ENCODE measurements at regions not wholly inside any gene's neighbourhood (a gene's known extent, or its start where the extent isn't known, plus 50 kb on each side); places are given as distances from the start of the nearest gene placed in this dataset.

- no peak for TF ChIP-seq SMC3 (IDR thresholded peaks at IDR 0.05; ENCODE audit: low read depth, low read length)
Observed at GRCh38 chr6:21712213-21712612, 118.7 kb downstream of the SOX4 start (continued).

DNA sequence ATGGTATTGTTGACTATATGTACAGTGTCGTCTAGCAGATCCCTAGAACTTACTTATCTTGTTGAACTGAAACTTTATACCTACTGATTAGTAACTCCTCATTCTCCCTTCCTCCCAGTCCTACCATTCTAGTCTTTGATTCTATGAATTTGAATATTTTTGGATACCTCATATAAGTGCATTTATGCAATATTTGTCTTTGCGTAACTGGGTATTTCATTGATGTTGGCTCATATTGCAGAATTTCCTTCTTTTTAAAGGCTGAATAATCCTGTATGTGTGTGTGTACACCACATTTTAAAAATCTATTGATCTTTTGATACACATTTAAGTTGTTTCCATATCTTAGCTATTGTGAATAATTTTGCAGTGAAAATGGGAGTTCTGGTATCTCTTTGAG lies 119.9 kb downstream of the SOX4 start:
- H3K9me3 ChIP-seq = no peaks in the 10 kb centered on the region
- no peak overlapping the region for H3K4me2 ChIP-seq
- ChIA-PET POLR2A (no interaction called here), CTCF (interaction anchor here (1.4 kb wide), 1 partner anchor 40 kb away, joined by 4 read pairs; no protein-coding TSS in a partner anchor)
- no peaks in the 10 kb centered on the region for H3K27me3 ChIP-seq (ENCODE audit: insufficient read depth)
- H3K79me2 ChIP-seq (ENCODE audit: insufficient read depth) = peaks cover 81% of the 10 kb centered on the region
- H3K9ac ChIP-seq = no peak overlapping the region
- no peak overlapping the region for H3K27ac ChIP-seq (ENCODE audit: low read depth in 2 of 2, low read length in 1 of 2)
- DNase-seq = no peak
- H3K4me1 ChIP-seq (ENCODE audit: control insufficient read depth in 1 of 2, insufficient read depth in 2 of 2, low read depth in 1 of 2, low read length in 1 of 2) = peaks cover 6 to 7% of the 10 kb centered on the region in 2 experiments; a peak in 1 of 4 replicates
- peaks cover 8% of the 10 kb centered on the region; the same call in 1 of the 2 replicates for H4K20me1 ChIP-seq (ENCODE audit: insufficient read depth)
- H3K4me3 ChIP-seq (ENCODE audit: low read depth in 2 of 2, low read length in 1 of 2) = no peak overlapping the region
- H3K9me2 ChIP-seq = no peaks in the 10 kb centered on the region
- WGBS (ENCODE audit: low lambda C conversion rate) = 96% methylated on average over 2 of the region's 2 CpGs
- H3F3A ChIP-seq (replicated peaks; ENCODE audit: insufficient read depth) = no peaks in the 10 kb centered on the region
- H3K36me3 ChIP-seq (replicated peaks in 1 of 2; ENCODE audit: control insufficient read depth in 1 of 2, insufficient read depth in 2 of 2, low read length in 1 of 2) = no peaks in the 10 kb centered on the region
- H2AFZ ChIP-seq (ENCODE audit: low read depth) = no peak overlapping the region
- TF ChIP-seq RCOR1 (IDR thresholded peaks at IDR 0.05; ENCODE audit: low read length) = no peak
- TF ChIP-seq GABPA (IDR thresholded peaks at IDR 0.05; ENCODE audit: low read depth) = no peak
- no peak for TF ChIP-seq EP300 (IDR thresholded peaks at IDR 0.05; ENCODE audit: borderline replicate concordance in 1 of 2, low read depth in 1 of 2, low read length in 1 of 2)
- no peak for TF ChIP-seq JUND (IDR thresholded peaks at IDR 0.05)
- TF ChIP-seq, protein P1, sequence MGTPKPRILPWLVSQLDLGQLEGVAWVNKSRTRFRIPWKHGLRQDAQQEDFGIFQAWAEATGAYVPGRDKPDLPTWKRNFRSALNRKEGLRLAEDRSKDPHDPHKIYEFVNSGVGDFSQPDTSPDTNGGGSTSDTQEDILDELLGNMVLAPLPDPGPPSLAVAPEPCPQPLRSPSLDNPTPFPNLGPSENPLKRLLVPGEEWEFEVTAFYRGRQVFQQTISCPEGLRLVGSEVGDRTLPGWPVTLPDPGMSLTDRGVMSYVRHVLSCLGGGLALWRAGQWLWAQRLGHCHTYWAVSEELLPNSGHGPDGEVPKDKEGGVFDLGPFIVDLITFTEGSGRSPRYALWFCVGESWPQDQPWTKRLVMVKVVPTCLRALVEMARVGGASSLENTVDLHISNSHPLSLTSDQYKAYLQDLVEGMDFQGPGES (IDR thresholded peaks at IDR 0.05; ENCODE audit: low read depth, low read length) = no peak
- TF ChIP-seq RXRA (IDR thresholded peaks at IDR 0.05; ENCODE audit: borderline replicate concordance, low read depth) = no peak
- TF ChIP-seq ELF1 (IDR thresholded peaks at IDR 0.05) = no peak
- no peak for TF ChIP-seq GATA2 (CRISPR knock-in tag; IDR thresholded peaks at IDR 0.05)
- TF ChIP-seq, protein P2, sequence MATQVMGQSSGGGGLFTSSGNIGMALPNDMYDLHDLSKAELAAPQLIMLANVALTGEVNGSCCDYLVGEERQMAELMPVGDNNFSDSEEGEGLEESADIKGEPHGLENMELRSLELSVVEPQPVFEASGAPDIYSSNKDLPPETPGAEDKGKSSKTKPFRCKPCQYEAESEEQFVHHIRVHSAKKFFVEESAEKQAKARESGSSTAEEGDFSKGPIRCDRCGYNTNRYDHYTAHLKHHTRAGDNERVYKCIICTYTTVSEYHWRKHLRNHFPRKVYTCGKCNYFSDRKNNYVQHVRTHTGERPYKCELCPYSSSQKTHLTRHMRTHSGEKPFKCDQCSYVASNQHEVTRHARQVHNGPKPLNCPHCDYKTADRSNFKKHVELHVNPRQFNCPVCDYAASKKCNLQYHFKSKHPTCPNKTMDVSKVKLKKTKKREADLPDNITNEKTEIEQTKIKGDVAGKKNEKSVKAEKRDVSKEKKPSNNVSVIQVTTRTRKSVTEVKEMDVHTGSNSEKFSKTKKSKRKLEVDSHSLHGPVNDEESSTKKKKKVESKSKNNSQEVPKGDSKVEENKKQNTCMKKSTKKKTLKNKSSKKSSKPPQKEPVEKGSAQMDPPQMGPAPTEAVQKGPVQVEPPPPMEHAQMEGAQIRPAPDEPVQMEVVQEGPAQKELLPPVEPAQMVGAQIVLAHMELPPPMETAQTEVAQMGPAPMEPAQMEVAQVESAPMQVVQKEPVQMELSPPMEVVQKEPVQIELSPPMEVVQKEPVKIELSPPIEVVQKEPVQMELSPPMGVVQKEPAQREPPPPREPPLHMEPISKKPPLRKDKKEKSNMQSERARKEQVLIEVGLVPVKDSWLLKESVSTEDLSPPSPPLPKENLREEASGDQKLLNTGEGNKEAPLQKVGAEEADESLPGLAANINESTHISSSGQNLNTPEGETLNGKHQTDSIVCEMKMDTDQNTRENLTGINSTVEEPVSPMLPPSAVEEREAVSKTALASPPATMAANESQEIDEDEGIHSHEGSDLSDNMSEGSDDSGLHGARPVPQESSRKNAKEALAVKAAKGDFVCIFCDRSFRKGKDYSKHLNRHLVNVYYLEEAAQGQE (IDR thresholded peaks at IDR 0.05; ENCODE audit: low read depth, low read length) = no peak
- no peak for TF ChIP-seq SIN3A (IDR thresholded peaks at IDR 0.05; ENCODE audit: borderline replicate concordance, low read depth, low read length)
- TF ChIP-seq CHD2 (IDR thresholded peaks at IDR 0.05; ENCODE audit: low read length, partially characterized antibody) = no peak
- no peak for TF ChIP-seq NRF1 (IDR thresholded peaks at IDR 0.05; ENCODE audit: low read depth, low read length)
- TF ChIP-seq USF1 (IDR thresholded peaks at IDR 0.05; ENCODE audit: borderline replicate concordance, low read depth) = no peak
